Kidney capillary endothelial cell (primary cell): ENCODE measurements at regions not wholly inside any gene's neighbourhood (a gene's known extent, or its start where the extent isn't known, plus 50 kb on each side); places are given as distances from the start of the nearest gene placed in this dataset.
A peak's percentile ranks its signal among the peaks of the same experiment; 100 is the strongest.
"Not testable (repeated sequence)": the region's sequence is repeated elsewhere in the genome, so short reads cannot be mapped to it uniquely, and the experiment has no call there.

Source experiments
- DNase-seq: peaks from one replicate; pipeline ENCODE4 v3.0.0-alpha.2; 2018; ENCODE audit warnings: low spot score

DNA sequence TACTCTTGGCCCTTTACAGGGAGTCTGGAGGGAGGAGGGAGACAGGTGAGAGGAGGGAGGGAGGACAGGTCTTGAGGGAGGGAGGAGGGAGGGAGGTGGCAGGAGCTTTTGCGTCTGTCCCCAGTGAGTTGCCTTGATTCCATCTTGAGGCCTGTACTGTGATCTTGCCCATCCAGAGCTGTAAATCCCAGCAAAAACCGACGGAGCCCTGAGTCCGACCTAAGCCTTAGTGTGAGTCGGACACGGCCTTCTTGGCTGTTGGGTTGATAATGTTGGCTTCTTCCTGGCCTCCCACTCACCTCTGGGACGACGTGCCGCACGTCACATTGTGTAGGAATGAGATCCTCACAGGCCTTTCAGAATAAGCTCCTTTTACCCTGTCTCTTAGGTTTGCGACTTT, 72.5 kb downstream of the RGS12 start:
- no peak for DNase-seq

DNA sequence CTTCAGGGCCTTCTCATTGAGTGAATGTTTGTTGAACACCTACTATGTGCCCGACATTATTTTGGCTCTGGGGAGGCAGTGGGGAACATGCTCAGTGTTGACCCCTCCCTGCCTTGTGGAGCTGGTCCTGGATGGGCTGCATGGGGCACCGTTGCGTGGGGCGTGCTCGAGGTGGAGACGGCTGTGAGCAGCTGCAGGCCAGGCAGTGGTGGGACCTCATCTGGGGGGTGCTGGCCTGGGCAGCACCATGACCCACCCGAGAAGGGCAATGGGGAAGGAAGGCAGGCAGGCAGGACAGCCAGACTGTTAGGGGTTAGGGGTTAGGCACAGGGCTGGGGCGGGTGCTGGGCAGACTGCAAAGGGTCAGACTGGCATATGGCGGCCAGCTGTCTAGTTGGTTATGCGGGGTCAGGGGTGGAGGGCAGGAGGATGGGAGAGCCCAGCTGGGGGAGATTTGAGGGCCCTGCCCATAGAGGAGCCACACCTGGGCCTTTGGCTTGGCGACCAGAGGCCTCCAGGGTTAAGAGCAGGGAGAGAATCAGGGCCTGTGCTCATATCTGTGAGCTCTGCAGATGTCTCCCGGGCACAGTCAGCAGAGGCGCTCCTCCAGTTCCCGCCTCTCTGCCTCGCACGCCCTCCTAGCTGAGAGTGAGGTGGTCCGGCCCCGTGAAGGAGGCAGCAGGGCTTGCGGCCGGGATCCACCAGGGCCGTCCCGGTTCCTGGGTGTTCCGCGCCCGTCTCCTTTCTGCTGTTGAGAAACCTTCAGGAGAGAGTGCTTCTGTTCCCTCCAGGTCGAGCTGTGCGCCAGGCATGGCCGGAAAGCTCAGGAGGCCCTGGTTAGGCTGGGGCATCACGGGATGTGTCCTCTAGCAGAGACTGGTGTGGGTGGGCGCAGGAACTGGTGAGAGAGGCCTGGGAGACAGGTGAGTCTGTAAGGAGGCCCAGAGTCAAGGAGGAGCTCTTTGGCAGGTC, 73.3 kb downstream of the RGS12 start:
- DNase-seq, result no peak

DNA sequence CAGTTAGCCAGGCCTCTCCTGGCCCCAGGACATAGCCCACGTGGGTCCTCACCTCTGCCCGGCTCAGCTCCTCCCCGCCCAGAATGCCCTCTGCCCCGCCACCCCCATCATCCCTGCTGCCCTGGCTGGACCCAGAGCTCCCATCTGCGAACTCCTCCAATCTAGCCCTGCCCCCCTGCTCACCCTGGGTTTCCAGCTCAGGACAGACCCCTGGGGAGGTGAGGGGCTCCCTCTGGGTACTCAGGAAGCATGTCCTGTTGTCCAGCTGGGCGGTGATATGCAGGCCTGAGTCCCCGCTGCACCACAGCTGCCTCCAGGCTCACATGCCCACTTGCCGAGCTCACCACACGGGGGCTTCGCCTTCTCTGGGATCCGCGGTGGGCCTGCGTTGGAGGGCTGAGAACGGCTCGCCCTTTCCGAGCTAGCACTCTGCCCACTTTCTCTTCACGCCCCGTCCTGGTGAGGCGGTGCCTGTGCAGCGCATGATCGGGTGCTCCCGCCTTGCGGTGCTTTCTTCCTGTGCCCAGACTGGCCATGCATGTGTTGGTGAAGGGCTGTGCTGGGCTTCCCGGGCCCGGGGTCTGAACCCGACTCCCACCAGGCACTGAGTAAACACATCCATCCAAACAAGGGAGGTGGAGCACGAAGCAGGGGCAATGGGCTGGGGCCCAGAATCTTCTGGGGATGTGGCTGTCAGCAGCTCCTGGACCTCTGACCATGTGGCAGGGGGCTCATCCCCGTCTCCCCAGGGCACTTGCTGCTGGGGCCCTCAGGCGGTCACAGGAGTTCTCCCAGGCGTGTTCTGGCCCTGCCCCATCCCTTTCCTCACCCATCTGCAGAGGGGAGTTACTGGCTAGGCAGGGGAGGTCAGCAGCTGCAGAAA, 74.3 kb downstream of the RGS12 start:
- DNase-seq, result no peak

DNA sequence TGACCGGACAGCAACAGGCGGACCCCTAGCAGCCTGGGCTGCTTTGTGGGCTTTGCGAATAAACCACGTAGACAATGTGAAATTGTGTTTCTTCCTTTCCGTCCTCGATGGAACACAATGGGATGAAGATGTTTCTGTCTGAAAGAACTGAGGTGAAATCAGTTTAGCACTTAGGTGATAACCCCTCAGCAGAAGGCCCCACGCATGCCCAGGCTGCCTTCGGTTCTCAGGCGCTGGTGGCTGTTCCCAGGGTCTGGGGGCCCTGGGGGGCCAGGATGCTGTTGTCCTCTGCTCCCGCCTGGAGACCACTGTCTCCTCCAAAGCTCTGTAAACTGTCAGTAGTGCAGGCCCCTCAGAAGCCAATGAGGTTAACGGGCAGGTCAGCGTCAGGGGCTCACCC, 73.9 kb upstream of the HGFAC start:
- DNase-seq, result no peak

DNA sequence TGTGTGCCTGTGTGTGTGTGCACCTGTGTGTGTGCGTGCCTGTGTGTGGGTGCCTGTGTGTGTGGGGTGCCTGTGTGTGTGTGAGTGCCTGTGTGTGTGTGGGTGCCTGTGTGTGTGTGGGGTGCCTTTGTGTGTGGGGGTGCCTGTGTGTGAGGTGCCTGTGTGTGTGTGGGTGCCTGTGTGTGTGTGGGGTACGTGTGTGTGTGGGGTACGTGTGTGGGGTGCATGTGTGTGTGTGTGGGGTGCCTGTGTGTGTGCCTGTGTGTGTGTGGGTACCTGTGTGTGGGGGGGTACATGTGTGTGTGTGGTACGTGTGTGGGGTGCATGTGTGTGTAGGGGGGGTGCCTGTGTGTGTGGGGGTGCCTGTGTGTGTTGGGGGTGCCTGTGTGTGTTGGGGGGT, 73.4 kb upstream of the HGFAC start:
- DNase-seq, result no peak

DNA sequence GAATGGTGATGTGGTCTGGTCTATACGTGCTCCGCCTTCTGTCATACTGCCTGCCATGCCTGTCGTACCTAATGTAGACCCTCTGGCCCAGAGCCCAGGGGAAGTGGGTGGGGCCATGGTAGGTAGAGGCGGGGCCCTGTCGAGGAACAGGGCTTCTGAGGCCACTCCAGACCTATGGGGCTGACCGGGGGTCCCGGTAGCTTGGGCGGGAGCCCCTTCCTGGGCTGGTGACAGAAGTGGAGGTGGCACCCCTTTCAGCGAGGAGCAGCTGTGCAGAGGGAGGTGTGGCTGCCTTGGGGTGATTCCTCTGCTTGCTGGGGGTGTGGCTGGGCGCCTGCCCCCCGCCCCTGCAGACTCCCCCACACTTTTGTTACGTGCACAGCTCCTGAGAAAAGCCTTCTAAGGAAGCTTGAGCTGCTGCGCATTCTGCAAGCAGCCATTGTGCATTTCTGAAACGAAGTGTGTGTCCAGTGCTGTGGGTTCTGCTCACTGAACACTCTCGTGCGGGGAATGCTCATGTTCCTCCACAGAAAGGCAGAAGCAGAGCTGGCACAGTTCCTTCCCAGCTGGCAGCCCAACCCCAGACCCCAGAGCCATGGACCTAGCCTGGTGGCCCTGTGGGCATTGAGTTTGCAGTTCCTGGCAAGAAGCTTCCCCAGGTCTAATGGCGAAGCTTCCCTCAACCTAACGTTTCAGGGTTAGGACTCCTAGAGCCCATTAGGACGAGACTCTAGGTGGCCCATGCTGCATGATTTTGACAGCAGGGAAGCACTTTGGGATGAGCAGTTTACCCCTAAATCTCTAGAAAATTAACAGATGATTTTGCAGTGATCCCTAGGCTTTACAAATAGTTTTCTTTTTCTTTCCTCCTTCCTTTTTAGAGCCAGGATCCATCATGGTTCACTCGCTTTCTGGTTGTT, 72.7 kb upstream of the HGFAC start:
- peak; percentile 25 for DNase-seq

DNA sequence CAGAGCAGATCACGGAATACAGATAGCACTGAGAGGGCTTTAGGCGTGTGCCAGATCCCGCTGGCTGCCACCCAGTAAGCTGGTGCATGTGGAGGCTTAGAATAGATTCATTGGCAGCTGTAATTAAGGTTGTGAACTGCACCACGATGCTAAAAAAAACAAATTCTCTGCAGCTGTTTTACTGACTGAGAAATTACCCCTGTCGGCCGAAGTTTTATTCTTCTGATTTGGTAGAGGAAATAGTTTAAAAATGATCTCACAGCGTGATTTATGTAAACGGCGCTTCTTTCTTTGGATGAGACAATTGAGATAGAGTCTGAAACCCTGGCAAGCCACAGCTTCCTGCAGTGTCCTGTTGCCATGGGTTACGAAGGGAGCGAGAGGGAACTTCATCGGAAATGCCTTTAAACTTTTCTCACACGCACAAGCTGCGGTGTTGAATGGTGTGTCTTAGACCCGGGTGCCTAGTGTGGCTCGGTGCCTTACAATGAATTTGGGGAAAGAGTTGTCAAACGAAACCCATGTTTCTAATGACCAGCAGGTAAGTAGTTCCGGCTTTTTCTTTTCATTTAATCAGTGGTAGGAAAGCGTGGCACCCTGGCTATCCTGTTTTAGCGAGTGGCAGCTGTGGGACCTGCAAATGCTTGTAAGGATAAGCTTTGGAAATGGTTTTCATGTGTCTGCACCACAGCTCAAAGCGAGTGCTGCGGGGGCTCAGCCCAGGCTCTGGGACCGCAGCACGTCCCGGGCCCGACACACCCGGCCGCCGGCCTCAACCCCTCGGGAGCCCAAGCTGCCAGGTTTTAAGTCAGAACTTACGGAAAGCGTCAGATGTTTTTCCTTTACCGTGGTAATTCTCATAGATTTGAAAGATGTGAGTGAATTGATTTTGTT, 71.7 kb upstream of the HGFAC start:
- peak; percentile 92 for DNase-seq

DNA sequence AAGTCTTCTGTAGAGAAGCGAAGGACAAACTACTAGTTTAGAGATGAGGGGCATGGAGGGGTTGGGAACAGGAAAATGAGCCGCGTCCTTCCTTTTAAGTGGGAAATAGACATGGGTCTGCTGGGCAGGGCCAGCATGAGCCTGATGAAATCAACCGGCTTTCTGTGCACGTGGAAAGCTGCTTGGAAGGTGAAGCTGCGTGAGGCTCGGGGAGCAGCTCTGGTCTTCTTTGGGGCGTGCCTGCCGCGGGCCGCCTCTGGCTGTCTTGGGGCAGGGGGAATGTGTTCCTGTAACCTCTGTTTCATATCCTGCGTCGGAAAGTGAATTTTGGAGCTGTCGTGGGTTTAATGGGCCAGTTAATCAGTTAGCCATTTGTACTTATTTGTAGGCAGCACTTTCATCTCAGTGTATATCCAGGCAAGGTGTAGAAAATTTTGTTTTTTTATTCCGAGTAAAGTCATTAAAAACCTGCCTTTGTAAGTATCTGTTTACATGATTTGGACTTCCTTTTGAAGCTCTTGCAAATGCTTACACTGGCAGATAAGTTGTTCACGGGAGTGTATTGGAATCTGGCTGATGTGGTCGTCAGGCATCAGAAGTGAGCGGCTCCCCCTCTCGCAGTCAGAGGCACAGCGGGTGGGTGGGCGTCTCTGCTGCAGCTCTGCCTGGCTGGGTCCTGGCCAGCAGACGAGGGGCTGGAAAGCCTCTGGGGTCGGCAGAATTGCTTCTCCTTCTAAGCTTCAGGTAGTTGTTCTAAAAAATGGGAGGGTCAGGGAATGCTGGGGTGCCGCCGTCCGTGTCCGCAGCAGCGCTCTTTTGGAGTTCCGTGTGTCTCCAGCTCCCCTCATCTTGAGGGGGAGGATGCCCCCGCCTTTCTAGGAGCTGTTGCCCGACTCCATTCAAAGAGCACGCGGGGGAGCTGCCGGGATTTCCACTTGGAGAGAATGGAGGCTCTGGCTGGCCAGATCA, 70.5 kb upstream of the HGFAC start:
- peak; percentile 41 for DNase-seq

DNA sequence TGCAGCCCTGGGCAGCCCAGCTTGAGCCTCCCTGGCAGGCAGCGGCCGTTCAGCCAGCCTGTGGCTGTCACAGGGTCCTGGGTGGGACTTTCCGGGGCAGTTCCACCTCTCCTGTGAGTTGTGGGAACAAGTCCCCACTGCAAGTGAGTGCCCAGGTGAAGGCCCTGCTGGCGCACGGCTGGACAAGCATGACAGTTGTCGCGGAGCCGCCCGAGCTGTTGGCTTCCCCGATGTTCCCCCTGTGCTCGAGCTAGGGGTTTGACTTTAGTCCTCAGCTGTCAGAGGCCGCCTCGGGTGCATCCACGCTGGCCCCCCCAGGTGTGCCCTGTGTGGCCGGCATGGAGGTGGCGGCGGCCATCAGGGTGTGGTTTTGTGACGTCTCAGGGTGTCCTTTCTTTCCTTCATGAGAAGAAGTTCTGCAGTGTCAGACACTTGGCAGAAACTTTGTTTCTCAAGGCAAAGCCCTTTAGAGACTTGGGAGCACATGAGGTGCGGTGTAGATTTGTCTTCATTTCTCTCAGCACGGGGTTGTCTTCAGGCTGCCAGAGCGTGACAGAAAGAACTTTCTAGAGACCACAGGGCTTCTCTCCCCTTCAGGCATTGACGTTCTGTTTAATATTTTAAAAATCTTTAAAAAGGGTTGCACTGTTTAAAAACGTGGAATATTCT, 69.4 kb upstream of the HGFAC start:
- DNase-seq, result no peak

DNA sequence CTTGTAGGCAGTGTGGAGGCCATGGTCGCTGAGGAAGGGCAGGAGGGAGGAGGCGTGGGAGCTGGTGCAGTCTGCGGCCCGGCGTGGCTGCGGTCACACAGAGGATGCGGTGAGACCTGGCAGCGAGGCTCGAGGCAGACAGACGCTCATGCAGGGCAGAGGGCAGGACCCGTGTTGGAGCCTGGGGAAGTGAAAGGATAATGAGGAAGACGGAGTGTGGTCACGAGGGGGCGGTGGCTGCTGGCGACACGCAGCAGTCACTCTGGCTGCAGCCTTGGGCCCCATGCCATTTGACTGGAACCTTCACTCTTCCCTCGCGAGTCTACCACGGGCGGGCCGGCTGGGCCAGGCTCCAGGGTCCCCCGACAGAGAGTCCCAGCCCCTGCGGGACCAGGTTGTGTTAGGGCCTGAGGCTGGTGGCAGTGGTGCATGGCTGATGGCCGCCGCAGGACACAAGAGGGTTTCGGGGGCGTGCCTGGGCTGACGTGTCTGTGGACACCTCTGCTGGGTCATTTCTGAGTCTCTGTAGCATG, 68.8 kb upstream of the HGFAC start:
- DNase-seq, result no peak

DNA sequence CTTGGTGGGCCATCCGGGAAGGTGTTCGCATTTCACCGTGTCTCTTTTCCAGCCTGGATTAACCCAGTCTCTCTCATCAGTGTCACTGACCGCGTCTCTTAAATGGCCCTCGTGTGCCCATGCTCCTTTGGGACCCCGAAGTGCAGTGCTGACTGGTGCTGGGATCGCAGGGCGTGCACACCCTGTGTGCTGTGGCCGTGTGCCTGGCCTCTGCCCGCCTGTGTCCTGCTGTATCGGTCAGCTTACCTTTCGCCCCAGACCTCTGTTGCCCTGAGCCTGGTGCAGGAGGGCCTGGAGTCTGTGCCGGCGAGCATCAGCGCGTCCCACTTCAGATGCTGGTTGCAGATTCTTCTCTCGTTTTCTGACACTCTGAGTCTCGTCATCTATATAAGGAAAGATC, 68.3 kb upstream of the HGFAC start:
- DNase-seq, result no peak

DNA sequence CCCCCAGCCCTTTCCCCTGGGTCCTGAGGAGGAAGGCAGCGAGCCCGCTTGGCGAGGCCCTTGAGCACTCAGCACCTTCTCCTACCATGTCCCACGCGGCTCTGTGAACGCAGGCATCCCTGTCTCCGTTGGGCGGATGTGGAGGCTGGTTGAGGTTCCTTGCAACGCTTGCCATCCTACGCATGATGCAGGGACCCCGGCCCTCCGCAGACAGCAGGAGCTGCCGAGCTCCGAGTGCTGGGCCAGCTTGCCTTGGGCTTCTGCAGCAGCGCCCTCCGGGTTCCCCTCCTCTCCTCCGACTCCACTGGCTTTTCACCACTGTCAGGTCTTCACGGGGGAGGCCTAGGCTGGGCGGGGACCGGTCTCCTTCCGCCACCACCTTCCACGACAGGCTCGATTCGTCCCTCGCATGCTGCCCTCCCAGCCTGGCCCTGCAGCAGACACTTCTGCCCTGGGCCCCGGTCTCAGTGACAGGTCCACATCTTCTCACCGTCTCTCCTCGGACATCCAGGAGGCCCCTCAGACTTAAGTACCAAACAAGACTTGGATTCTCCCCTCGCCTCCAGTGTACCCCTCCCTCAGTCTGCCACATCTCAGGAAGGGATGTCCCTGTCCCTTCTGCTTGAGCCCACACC, 67.6 kb upstream of the HGFAC start:
- no peak for DNase-seq

DNA sequence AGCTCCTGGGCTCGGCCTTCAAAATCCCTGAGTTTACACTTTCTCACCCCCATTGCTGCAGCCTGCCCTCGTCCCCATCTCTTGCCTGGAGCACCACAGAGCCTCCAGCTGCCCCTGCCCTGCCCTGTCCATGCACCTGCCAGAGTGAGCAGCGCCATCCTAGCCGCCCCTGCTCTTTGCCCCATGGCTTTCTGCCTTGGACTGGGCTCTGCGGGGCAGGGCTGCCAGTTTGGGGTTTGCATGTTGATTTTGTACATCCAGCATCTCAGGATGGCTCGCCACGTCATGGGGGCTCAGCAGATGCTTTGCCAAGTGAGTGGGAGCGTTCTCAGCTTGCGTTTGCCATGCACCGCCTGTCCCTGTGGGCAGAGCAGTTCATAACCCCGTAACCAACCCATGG, 67.1 kb upstream of the HGFAC start:
- DNase-seq, result no peak

DNA sequence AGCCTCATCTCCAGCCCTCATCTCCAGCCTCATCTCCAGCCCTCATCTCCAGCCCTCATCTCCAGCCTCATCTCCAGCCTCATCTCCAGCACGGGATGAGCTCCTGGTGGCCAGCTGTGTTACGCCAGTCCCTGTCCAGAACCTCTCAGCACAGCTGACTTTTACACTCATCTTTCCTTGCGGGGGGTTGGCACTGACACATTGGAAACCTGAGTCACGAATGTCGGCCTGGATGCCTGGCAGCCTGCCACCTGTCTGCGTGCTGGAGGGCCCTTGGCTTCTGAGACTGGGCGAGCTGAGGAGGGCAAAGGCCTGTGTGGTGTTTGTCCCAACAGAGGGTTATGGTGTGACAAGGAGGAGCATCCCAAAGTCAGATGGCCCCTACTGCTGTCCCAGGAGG, 66.1 kb upstream of the HGFAC start:
- no peak for DNase-seq

DNA sequence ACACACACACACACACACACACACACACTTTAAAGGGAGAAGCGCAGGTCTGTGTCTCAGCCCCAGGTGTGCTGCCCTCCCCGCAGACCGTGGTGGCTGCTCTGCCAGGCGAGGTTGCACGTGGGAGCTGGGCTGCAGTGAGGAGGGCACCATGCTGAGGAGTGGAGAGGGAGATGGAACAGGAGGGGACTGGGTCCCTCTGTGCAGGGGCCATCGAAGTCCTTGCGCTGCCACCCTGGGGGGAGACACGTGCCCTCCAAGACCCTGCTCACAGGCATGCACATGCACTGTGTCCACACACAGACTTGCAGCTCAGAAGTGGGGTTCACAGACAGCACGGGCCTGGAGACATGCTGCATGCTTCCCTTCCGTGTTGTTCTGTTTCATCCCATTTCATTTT, 65.5 kb upstream of the HGFAC start:
- DNase-seq, result no peak

DNA sequence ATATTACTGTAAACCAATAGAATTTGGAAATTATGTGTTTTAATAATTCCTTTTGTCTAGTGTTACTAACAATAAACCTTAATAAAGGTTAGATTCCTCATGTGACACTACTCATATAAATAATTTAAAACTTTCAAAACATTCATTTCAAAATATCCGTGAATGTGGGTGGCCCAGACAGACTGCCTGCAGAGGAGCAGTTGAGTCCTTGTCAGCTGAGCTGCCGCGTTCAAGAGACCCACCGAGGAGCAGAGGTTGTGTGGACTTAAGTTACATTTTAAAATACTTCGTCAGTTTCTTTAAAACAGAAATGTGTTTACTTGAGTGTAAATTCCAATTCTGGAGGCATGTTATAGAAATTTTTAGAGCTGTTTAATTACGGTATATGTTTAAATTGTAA, 64.2 kb upstream of the HGFAC start:
- no peak for DNase-seq

DNA sequence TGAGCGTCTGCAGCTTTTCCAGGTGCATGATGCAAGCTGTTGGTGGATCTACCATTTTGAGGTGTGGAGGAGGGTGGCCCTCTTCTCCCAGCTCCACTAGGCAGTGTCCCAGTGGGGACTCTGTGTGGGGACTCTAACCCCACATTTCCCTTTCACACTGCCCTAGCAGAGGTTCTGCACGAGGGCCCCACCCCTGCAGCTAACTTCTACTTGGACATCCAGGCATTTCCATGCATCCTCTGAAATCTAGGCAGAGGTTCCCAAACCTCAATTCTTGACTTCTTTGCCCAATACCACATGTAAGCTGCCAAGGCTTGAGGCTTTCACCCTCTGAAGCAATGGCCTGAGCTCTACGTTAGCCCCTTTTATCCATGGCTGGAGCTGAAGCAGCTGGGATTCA, 61.4 kb upstream of the HGFAC start:
- DNase-seq, result not testable (repeated sequence)

DNA sequence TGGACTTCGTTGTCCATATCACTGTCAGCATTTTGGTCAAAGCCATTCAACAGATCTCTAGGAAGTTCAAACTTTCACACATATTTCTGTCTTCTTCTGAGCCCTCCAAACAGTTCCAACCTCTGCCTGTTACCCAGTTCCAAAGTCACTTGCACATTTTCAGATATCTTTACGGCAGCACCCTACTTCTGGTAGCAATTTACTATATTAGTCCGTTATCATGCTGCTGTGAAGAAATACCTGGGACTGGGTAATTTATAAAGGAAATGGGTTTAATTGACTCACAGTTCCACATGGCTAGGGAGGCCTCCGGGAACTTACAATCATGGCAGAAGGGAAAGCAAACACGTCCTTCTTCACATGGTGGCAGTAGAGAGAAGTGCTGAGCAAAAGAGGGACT, 60.6 kb upstream of the HGFAC start:
- not testable (repeated sequence) for DNase-seq
